ENCODE measurements at regions not wholly inside any gene's neighbourhood (a gene's known extent, or its start where the extent isn't known, plus 50 kb on each side); places are given as distances from the start of the nearest gene placed in this dataset.

- no peak for TF ChIP-seq CTCF (IDR thresholded peaks at IDR 0.05)
- no peak for TF ChIP-seq POLR2A (IDR thresholded peaks at IDR 0.05)
- TF ChIP-seq POLR2AphosphoS5 (IDR thresholded peaks at IDR 0.05; ENCODE audit: insufficient read depth in 1 of 2, low read depth in 1 of 2), result no peak
Measured at GRCh38 chr3:103894162-103894822, 1459.5 kb downstream of the ZPLD1 start.
